HepG2 (cell line): ENCODE measurements at regions not wholly inside any gene's neighbourhood (a gene's known extent, or its start where the extent isn't known, plus 50 kb on each side); places are given as distances from the start of the nearest gene placed in this dataset.
"Not testable (repeated sequence)": the region's sequence is repeated elsewhere in the genome, so short reads cannot be mapped to it uniquely, and the experiment has no call there.

Source experiments
- ATAC-seq: fragments of 200-7000 bp; cut with Tn5 transposase; 3 replicates; pipeline ENCODE4 v1.9.1; 2020; ENCODE audit warnings: mild to moderate bottlenecking, moderate library complexity
- BruUV-seq: library from RNA; stranded (reverse); fragments of 400-500 nt; replicated peaks from 2 replicates; lab custom pipeline; 2021; lab: Mats Ljungman, UMichigan
- CTCF ChIA-PET: fragments of 300-600 bp; formaldehyde crosslinking; extraction: SDS; loops from one replicate; lab custom pipeline; 2021; ENCODE audit warnings: low total read pairs, inconsistent platforms, low intra/inter-chr PET ratio; lab: Yijun Ruan, JAX
- POLR2A ChIA-PET: fragments of 350-600 bp; sonication (Branson Sonifier 250); formaldehyde crosslinking; loops from one replicate; lab custom pipeline; 2020; ENCODE audit warnings: antibody characterized with exemption, inconsistent platforms; lab: Yijun Ruan, JAX
- DNase-seq: peaks from one replicate; pipeline ENCODE4 v3.0.0-alpha.2; 2015; ENCODE audit warnings: low spot score
- FAIRE-seq: peaks from 3 replicates; lab custom pipeline; 2011; peaks lifted over from hg19 to GRCh38; lab: Jason Lieb, UNC
- H2AFZ ChIP-seq: one replicate; pipeline ENCODE4 v1.6.1; 2011; ENCODE audit warnings: low read length, inconsistent platforms
- H3K27ac ChIP-seq: fragments of 300-600 bp; 3 replicates; pipeline ENCODE4 v1.8.0; 2011; ENCODE audit warnings: mixed run types, mild to moderate bottlenecking, mixed read lengths, low read length, inconsistent platforms; ENCODE audit not compliant: insufficient read depth; ENCODE audit errors: extremely low read length
- H3K27me3 ChIP-seq, 2 experiments: fragments of 200-600 bp in 1 of 2; 2 replicates in 1 of 2; 3 replicates in 1 of 2; pipeline versions ENCODE4 v1.6.0 to v1.8.0; 2011; ENCODE audit warnings: low read length in 2 of 2, mild to moderate bottlenecking in 2 of 2, moderate library complexity in 2 of 2, inconsistent platforms in 1 of 2; ENCODE audit not compliant: insufficient read depth in 2 of 2, control insufficient read depth in 1 of 2
- H3K36me3 ChIP-seq, 2 experiments: fragments of 200-600 bp in 1 of 2; replicated peaks in 1 of 2; 2 replicates in 1 of 2; 3 replicates in 1 of 2; pipeline versions ENCODE4 v1.5.1 to v1.8.0; 2011; ENCODE audit warnings: low read length in 2 of 2, inconsistent platforms in 1 of 2; ENCODE audit not compliant: insufficient read depth in 2 of 2, control insufficient read depth in 1 of 2
- H3K4me1 ChIP-seq: 2 replicates; pipeline ENCODE4 v1.5.1; 2012; ENCODE audit warnings: low read length, inconsistent platforms; ENCODE audit not compliant: insufficient read depth
- H3K4me2 ChIP-seq: 2 replicates; pipeline ENCODE4 v1.6.0; 2011; ENCODE audit warnings: low read depth, low read length, inconsistent platforms
- H3K4me3 ChIP-seq, 3 experiments: fragments of 200-600 bp in 1 of 3; sonication (generic), shearing (Covaris generic) in 1 of 3; replicated peaks in 1 of 3; 2 replicates each; pipeline ENCODE4 v1.5.1; 2011 to 2016; ENCODE audit warnings: low read length in 3 of 3, inconsistent platforms in 2 of 3, low read depth in 2 of 3, mild to moderate bottlenecking in 2 of 3, control low read depth in 1 of 3, mixed read lengths in 1 of 3; ENCODE audit not compliant: insufficient read depth in 1 of 3
- H3K79me2 ChIP-seq: one replicate; pipeline ENCODE4 v1.6.1; 2011; ENCODE audit warnings: low read length, inconsistent platforms; ENCODE audit not compliant: insufficient read depth
- H3K9ac ChIP-seq: 2 replicates; pipeline ENCODE4 v1.6.0; 2011; ENCODE audit warnings: mild to moderate bottlenecking, low read depth, low read length, inconsistent platforms; ENCODE audit not compliant: insufficient read depth
- H3K9me3 ChIP-seq: 2 replicates; pipeline ENCODE4 v1.5.1; 2012; ENCODE audit warnings: mild to moderate bottlenecking, low read length
- H4K20me1 ChIP-seq: 2 replicates; pipeline ENCODE4 v1.6.0; 2011; ENCODE audit warnings: inconsistent platforms, mild to moderate bottlenecking, low read length, moderate library complexity; ENCODE audit not compliant: insufficient read depth
- SMC3 ChIP-seq: IDR thresholded peaks from 2 replicates; pipeline ENCODE4 v1.6.1; 2011; ENCODE audit warnings: low read length, improper control_type of control experiment
- STAG1 ChIP-seq: sonication (generic); formaldehyde crosslinking; IDR thresholded peaks from 2 replicates; pipeline ENCODE4 v1.4.0; 2020; ENCODE audit warnings: missing genetic modification reagents
- ZNF652 ChIP-seq: IDR thresholded peaks from 2 replicates; pipeline ENCODE4 v1.6.1; 2016; ENCODE audit warnings: low read depth, borderline replicate concordance
- WGBS: methylation state at CpG from one replicate; pipeline ENCODE4 v1.1.6; 2017; ENCODE audit warnings: low lambda C conversion rate; 5-methylcytosine and 5-hydroxymethylcytosine counted together
- in situ Hi-C: cut with HindIII; loops from 2 replicates; pipeline ENCODE4 v1.10.0; 2017; ENCODE audit warnings: low pct_unique_long_range_greater_than_20kb; ENCODE audit not compliant: extremely low pct_ligation_motif_present
- intact Hi-C: fragments of 100-400 bp; cut with micrococcal nuclease; formaldehyde crosslinking; loops from one replicate; pipeline ENCODE4 v1.10.0; 2022; ENCODE audit not compliant: unreplicated experiment
- TF ChIP-seq, protein P1 (sequence below): sonication (generic); formaldehyde crosslinking; IDR thresholded peaks from 2 replicates; pipeline ENCODE4 v1.5.0; 2020; ENCODE audit warnings: mild to moderate bottlenecking, missing genetic modification reagents, moderate library complexity

- peak; percentile 96 for FAIRE-seq
- H3K4me2 ChIP-seq, POLR2A ChIA-PET, CTCF ChIA-PET, H3K9ac ChIP-seq, H3K4me1 ChIP-seq, H3K9me3 ChIP-seq, H4K20me1 ChIP-seq, H3K4me3 ChIP-seq, H3K36me3 ChIP-seq, in situ Hi-C loops, DNase-seq, BruUV-seq, H2AFZ ChIP-seq, H3K79me2 ChIP-seq, H3K27ac ChIP-seq, H3K27me3 ChIP-seq: not testable (repeated sequence)
- peak; percentile 66 for ATAC-seq
- intact Hi-C loops: loop anchor here (2.0 kb wide), 3 partner anchors 140 to 518 kb away; no protein-coding TSS in a partner anchor
- TF ChIP-seq ZNF652 (CRISPR knock-in tag) (peak; percentile 55; the same call in 1 of the 2 replicates), SMC3 (peak; percentile 42; the same call in 1 of the 2 replicates), STAG1 (CRISPR knock-in tag) (peak; percentile 76)
- TF ChIP-seq, protein P1, sequence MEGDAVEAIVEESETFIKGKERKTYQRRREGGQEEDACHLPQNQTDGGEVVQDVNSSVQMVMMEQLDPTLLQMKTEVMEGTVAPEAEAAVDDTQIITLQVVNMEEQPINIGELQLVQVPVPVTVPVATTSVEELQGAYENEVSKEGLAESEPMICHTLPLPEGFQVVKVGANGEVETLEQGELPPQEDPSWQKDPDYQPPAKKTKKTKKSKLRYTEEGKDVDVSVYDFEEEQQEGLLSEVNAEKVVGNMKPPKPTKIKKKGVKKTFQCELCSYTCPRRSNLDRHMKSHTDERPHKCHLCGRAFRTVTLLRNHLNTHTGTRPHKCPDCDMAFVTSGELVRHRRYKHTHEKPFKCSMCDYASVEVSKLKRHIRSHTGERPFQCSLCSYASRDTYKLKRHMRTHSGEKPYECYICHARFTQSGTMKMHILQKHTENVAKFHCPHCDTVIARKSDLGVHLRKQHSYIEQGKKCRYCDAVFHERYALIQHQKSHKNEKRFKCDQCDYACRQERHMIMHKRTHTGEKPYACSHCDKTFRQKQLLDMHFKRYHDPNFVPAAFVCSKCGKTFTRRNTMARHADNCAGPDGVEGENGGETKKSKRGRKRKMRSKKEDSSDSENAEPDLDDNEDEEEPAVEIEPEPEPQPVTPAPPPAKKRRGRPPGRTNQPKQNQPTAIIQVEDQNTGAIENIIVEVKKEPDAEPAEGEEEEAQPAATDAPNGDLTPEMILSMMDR (CRISPR knock-in tag): peak; percentile 45; the same call in 1 of the 2 replicates
- 0% methylated on average over 1 of the region's 1 CpG for WGBS
Measured at GRCh38 chr11:89616999-89617602, 93.0 kb upstream of the TRIM77 start.

DNA sequence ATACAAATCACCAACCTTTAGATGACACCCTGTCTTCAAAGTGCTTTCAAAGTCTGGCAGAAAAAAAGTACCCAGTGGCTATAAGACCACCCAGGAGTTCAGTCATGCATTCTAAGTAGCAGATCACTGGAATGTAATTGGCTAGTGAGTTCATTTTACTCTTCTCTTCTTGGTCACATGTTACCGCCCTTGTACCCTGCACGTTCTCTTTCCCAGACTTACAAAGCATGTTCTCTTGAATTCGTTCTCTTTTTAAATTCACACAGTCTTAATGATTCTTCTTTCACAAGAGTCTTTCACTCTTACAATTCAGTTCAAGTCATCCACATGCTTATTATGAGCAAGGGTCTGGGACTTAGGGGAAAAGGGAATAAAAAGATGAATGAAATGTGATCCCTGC is 89.4 kb upstream of the TRIM77 start:
- H3K27me3 ChIP-seq, H3K79me2 ChIP-seq, FAIRE-seq, in situ Hi-C loops, DNase-seq, H3K27ac ChIP-seq, H3K9ac ChIP-seq, H4K20me1 ChIP-seq, ATAC-seq, H3K4me1 ChIP-seq, H3K4me2 ChIP-seq, H3K4me3 ChIP-seq, H3K36me3 ChIP-seq, CTCF ChIA-PET, POLR2A ChIA-PET, BruUV-seq, H3K9me3 ChIP-seq, H2AFZ ChIP-seq, intact Hi-C loops: not testable (repeated sequence)
- WGBS: 1% methylated on average over 3 of the region's 3 CpGs
